GM21576 (cell line): ENCODE measurements at regions not wholly inside any gene's neighbourhood (a gene's known extent, or its start where the extent isn't known, plus 50 kb on each side); places are given as distances from the start of the nearest gene placed in this dataset.
"Not testable (repeated sequence)": the region's sequence is repeated elsewhere in the genome, so short reads cannot be mapped to it uniquely, and the experiment has no call there.

Experiments used
- ATAC-seq: cut with Tn5 transposase; IDR thresholded peaks from one replicate; pipeline ENCODE4 v1.9.1; 2021; ENCODE audit warnings: mild to moderate bottlenecking, moderate library complexity; ENCODE audit not compliant: unreplicated experiment

GRCh38 chr11:71383461-71383860 lies 64.7 kb downstream of the DHCR7 start:
- peak; percentile 72 for ATAC-seq

DNA sequence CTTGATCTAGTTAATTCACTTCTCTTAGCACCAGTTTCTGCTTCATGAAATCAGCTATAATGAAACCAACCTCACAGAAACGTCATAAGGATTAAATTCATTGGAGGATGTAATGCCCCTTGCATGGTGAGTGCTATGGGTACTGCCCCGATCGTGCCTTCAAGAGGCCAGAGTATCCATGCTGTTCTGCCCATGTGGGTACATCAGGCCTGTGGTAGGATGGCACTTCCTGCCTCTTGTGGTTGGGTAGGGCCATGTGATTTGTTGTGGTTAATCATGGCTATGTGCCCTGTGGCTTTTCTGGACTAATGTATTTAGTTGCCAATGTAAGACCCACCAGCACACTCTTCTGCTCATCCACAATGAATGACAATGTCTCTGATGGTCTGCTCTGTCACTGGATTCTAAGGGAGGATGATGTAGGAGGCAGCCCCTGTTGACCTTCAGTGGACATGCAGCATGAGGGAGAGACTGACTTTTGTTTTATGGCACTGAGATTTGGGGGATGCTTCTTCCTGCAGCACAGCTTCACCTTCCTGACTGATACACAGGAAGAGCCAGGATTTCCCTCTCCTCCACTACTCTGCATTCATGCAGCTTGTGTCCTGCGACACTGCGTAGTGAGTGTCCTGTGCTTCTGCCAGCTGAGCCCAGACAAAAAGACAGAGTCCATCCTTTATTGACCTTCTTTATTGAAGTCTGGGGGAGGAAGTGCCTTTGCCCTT lies 66.2 kb downstream of the DHCR7 start:
- no peak for ATAC-seq

DNA sequence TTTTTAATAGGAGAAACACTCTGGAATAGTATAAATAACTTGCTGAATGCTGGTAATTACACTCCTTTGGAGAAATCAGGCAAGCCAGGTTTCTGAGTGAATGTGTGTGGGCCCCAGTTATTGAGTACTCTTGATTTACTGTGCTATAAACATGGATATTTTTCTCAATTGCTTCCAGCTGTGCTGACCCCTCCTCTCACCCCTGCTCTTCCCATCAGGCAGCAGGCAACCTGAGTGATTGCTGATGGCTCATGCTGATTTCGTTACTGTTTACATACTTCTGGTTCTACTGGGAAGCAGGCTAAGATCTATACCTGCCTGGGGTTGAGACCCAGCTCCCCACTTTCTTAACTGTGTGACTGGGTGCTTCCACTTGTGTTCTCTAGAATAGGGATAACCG lies 68.5 kb downstream of the DHCR7 start:
- ATAC-seq: no peak

DNA sequence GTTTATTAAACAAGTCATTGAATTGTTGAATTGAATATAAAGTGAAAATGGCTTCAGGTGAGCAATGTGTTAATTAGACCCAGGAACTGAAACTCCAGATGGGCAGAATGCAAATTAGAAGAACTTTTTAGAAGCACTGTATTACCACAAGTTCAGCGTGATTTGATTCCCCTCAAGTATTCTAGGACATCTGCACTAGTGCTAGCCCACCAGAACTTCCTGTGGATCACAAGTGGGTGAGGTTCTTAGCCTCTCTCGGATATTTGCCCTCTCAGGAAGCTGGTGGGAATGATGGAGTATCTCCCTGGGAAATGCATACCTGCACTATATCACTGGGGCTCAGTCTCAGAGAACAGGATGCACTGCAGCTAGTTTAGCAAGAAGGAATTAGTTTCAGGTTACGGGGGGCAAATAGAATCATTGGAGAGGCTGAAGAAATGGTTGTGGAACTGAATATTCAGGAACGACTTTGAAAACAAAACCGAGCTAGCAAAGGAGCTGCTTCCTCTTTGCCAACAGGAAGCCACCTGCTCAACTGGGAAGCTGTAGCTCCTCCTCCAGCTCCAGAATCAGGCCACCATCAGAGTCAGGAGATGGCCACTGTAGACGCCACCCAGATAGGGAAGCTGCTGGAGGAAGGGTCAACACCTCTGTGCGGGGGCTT lies 74.3 kb downstream of the DHCR7 start:
- peak; percentile 52 for ATAC-seq

GRCh38 chr11:71372693-71373657 lies 75.2 kb downstream of the DHCR7 start:
- ATAC-seq: no peak

- no peak for ATAC-seq
Measured at GRCh38 chr11:71371674-71372069, 76.5 kb downstream of the DHCR7 start.

DNA sequence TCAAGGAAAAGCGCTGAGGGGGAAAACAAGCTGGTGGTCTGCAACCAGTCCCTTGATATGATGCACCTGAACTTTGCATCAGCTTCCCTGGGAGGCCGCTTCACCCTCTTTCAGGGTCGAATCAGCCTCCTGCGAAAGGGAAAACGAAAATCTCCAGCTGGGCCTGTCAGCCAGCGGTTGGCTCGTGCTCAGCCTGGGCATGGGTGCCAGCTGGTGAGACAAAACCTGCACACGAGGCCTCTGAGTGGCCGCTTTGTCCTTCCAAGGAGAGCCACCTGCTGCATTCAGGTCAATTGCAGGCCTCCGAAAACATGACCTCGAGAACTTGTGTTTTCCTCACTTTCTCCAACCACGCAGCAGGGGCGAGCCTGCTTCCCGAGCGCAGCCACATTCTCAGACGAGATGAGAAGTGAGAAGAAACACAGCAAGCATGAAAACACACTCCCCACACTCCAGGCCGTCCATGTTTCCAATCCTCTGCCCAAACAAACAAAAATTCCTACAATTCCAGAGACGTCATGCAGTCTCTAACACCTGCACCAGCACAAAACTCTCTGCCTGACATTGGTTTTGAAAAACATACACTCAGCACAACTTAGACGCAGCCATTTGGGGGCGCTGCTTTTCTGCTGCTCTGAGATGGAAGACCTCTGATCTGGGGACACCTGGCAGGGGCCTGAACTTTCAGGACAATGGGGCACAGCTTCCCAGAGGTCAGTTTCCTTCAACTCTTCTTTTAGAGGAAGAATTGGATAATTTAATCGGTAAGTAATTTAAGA lies 77.1 kb downstream of the DHCR7 start:
- no peak for ATAC-seq

DNA sequence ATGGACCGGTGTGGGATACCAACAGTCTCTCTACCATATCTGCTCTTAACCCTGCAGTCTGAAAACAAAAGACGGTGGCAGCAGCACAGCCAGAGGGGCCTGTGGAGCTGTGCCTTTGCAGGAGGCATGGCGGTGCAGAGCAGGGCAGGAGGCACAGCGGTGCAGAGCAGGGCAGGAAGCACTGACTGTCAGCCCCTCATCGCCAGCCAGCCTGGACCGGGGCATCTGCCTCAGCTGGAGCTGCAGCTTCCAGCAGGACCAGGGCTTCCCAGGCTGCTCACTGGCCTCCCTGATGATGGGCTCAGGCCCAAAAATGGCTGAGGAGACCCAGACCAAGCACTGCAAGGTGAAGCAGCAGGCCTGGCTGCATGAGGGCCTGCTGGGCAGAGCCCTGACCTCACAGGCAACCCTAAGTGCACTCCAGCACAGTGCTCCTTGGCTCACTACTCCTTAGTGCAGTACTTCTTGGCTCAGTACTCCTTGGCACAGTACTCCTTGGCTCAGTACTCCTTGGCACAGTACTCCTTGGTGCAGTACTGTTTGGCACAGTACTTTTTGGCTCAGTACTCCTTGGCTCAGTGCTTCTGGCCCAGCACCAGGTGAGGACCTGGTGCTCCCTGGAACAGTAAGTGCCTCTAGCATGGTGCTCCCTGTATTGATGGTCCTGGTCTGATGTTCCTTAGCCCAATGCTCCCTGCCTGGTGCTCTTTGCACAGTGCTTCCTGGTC lies 78.0 kb downstream of the DHCR7 start:
- no peak for ATAC-seq

GRCh38 chr11:71369411-71369810 lies 78.8 kb downstream of the DHCR7 start:
- no peak for ATAC-seq

- ATAC-seq: no peak
Measured at GRCh38 chr11:71368966-71369365, 79.2 kb downstream of the DHCR7 start.

- ATAC-seq: no peak
Measured at GRCh38 chr11:71367756-71368155, 80.4 kb downstream of the DHCR7 start.

DNA sequence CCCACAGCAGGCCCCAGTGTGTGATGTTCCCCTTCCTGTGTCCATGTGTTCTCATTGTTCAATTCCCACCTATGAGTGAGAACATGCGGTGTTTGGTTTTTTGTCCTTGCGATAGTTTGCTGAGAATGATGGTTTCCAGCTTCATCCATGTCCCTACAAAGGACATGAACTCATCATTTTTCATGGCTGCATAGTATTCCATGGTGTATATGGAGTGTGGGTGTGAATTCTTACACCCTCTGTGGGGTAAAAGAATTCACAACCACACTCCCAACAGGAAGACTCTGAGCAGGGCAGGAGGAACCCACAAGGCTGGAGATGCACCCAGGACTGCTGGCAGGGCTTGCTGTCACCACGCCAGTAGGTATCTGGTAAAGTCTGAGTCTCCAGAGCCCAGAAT lies 80.9 kb downstream of the DHCR7 start:
- not testable (repeated sequence) for ATAC-seq

- ATAC-seq: no peak
Measured at GRCh38 chr11:71366076-71366475, 82.1 kb downstream of the DHCR7 start.

GRCh38 chr11:71365626-71366025 lies 82.6 kb downstream of the DHCR7 start:
- ATAC-seq: no peak

GRCh38 chr11:71364806-71365205 lies 83.4 kb downstream of the DHCR7 start:
- ATAC-seq: no peak

DNA sequence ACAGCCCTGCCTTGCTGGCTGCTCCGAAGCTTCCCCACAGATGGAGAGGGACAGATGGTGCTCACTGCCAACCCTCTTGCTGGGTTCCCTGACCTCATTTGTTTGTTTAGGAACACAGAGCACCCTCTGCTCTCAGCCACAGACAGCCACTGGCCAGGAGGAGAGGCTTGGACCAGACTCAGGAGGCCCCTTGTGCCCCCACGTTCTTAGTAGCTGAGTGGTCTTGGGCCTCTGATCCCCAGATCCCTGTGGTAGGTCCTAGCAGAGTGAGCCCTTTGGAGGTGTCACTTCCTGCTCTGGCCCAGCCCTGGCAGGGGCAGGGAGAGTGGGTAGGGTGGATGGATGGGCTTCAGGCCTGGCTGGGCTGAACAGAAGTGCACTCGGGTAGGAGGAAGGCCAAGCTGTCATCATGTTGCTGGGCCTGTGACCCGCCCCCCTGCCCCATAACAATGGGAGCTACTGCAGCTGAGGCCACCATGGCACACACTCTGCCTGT lies 84.0 kb downstream of the DHCR7 start:
- no peak for ATAC-seq

- no peak for ATAC-seq
Measured at GRCh38 chr11:71363721-71364120, 84.5 kb downstream of the DHCR7 start.

- ATAC-seq: no peak
Measured at GRCh38 chr11:71358963-71359567, 89.1 kb downstream of the DHCR7 start.

DNA sequence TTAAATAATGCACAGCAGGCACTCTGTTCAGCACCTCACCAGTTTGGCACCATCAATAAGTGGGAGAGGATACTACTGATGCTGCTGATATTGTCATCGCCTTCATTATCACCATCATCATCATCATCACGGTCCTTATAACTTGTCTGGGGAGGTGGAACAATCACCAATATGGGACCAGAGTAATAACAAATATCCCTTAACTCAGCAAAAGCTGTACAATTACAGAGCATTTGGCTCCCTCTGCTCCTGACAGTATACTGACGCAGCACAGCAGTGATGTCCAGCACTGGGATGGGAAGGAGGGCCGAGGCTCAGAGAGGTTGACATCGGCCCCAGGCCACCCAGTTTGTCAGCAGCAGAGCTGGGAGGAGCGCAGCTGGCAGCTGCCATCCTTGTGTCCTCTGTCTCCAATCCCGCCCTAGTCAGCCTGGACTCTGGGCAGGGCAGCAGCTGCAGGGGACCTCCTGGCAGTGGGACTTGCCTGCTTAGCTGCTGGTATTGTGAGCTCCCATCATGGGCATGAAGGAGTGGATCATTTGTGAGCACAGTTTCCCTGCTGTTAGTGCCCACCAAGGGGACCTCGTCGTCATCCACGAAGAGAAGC lies 90.0 kb downstream of the DHCR7 start:
- no peak for ATAC-seq
